ENCODE measurements at regions not wholly inside any gene's neighbourhood (a gene's known extent, or its start where the extent isn't known, plus 50 kb on each side); places are given as distances from the start of the nearest gene placed in this dataset.

DNA sequence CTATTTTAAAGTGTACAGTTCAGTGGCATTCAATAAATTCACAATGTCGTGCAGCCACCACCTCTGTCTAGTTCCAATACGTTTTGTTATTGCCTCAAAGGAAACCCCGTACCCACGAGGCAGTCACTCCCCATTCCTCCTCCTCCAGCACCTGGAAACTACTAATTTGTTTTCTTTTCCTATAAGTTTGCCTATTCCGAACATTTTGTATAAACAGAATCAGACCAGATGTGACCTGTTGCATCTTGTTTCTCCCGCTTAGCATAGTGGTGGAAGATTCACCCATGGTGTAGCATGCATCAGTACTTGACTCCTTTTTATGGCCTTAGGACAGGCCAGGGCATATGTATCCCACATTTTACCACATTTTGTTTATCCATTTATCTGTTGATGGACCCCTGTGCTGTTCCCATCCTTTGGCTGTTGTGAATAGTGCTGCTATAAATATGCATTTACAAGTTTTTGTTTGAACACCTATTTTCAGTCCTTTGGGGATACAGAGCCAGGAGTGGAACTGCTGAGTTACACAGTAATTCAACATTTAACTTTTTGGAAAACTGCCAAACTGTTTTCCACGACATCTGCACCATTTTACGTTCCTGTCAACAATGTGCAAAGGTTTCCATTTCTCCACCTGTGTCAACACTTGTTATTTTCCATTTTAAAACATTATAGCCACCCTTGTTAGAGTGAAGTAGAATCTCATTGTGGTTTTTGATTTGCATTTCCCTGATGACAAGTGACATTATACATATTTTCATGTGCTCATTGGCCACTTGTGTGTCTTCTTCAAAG, 57.8 kb upstream of the STX18 start:
- no peak for ATAC-seq
- WGBS, 2 donors: 69 to 77% methylated on average over 8 of the region's 8 CpGs
- Histone ChIP-seq H3K4me1 (no peaks in the 10 kb centered on the region), H3K36me3 (replicated peaks in 1 of 2; ENCODE audit: insufficient read depth in 1 of 2, low read depth in 2 of 2) (no peaks in the 10 kb centered on the region), H3K9me3 (no peaks in the 10 kb centered on the region), H3K4me3 (no peak overlapping the region), H3K27me3 (no peaks in the 10 kb centered on the region), H3K27ac (no peak overlapping the region)
- TF ChIP-seq POLR2A (IDR thresholded peaks at IDR 0.05): no peak
- TF ChIP-seq, protein P1, sequence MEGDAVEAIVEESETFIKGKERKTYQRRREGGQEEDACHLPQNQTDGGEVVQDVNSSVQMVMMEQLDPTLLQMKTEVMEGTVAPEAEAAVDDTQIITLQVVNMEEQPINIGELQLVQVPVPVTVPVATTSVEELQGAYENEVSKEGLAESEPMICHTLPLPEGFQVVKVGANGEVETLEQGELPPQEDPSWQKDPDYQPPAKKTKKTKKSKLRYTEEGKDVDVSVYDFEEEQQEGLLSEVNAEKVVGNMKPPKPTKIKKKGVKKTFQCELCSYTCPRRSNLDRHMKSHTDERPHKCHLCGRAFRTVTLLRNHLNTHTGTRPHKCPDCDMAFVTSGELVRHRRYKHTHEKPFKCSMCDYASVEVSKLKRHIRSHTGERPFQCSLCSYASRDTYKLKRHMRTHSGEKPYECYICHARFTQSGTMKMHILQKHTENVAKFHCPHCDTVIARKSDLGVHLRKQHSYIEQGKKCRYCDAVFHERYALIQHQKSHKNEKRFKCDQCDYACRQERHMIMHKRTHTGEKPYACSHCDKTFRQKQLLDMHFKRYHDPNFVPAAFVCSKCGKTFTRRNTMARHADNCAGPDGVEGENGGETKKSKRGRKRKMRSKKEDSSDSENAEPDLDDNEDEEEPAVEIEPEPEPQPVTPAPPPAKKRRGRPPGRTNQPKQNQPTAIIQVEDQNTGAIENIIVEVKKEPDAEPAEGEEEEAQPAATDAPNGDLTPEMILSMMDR (IDR thresholded peaks at IDR 0.05): no peak
- intact Hi-C loops (cut with DNase I): no loop called here
- no peak for DNase-seq

DNA sequence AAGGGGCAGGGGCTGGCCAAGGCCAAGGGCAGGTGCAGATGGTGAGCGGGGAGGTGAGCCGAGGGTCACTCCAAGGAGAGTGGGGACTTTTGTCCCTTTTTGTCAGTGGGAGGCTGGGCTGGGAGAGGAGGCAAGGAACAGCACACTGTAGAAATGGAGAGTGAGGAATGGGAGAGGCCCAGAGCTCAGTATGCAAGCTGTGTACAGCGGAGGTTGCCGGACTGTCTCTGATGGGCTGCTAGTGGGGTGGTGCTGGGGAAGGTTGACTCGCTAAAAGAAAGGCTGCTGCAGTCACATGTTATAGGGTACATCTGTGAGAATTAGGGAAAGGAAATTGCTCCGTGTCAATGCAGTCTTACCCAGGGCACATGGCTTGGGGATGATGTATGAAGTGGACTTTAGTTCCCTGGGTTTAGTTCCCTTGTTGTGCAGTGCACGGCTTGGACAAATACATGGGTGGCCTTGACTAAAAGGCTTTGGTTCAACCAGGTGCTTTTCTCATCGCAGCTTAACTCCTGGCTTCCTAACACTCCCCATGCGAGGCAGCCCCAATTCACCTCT, 57.1 kb upstream of the STX18 start:
- no peak for DNase-seq

DNA sequence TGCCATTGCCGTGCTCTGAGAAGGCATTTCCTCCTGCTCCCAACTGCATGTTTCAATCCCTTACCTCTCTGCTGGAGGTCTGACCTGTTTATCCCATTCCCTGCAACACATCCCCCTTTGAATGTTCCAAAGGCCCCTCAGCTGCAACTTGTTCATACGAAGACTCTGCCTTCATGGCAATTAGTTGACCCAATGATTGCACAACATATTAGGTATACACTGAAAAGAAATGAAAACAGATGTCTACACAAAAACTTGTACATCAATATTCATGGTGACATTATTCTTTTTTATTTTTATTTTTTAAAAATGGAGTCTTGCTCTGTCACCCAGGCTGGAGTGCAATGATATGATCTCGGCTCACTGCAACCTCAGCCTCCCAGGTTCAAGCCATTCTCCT, 54.9 kb upstream of the STX18 start:
- TF ChIP-seq, protein P1 (IDR thresholded peaks at IDR 0.05): no peak
- no peak for TF ChIP-seq POLR2A (IDR thresholded peaks at IDR 0.05)

More for the DNA sequence above, 57.1 kb upstream of the STX18 start:
- Histone ChIP-seq H3K36me3 (replicated peaks in 1 of 2; ENCODE audit: insufficient read depth in 1 of 2, low read depth in 2 of 2) (no peaks in the 10 kb centered on the region), H3K4me3 (no peak overlapping the region), H3K27me3 (no peaks in the 10 kb centered on the region), H3K27ac (no peak overlapping the region), H3K9me3 (no peaks in the 10 kb centered on the region), H3K4me1 (no peaks in the 10 kb centered on the region)
- intact Hi-C loops (cut with DNase I): no loop called here
- ATAC-seq: no peak
- WGBS, 2 donors: 81% methylated on average over 9 of the region's 9 CpGs
- no peak for TF ChIP-seq POLR2A (IDR thresholded peaks at IDR 0.05)

DNA sequence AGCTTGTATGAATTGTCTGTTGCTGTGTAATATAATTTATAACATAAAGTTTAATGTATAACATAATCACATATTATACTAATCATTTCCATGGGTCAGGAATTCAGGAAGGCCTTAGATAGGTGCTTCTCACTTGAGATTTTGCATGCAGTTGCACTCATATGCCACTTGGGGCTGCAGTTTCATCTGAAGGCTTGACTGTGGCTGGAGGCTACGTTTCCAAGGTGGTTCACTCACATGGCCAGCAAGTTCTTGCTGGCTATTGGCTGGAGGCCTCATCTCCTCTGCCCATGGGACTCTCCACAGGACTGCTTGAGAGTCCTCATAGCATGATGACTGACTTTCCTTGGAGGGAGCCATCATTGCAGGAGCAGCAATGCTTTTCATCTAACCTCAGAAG, 53.4 kb upstream of the STX18 start:
- H3K27ac ChIP-seq: no peak overlapping the region
- no peak overlapping the region for H3K4me3 ChIP-seq
- intact Hi-C loops (cut with DNase I): no loop called here
- no peak for TF ChIP-seq POLR2A (IDR thresholded peaks at IDR 0.05)
- TF ChIP-seq, protein P1 (IDR thresholded peaks at IDR 0.05): no peak
- H3K9me3 ChIP-seq: no peaks in the 10 kb centered on the region
- DNase-seq: no peak
- no peaks in the 10 kb centered on the region for H3K36me3 ChIP-seq (replicated peaks in 1 of 2; ENCODE audit: insufficient read depth in 1 of 2, low read depth in 2 of 2)
- H3K4me1 ChIP-seq: no peaks in the 10 kb centered on the region
- H3K27me3 ChIP-seq: no peaks in the 10 kb centered on the region
- no peak for ATAC-seq
- WGBS, 2 donors: 88 to 100% methylated on average over 1 of the region's 1 CpG

More for the DNA sequence above, 54.9 kb upstream of the STX18 start:
- Histone ChIP-seq H3K4me3 (no peak overlapping the region), H3K27me3 (no peaks in the 10 kb centered on the region), H3K9me3 (no peaks in the 10 kb centered on the region), H3K27ac (no peak overlapping the region), H3K36me3 (replicated peaks in 1 of 2; ENCODE audit: insufficient read depth in 1 of 2, low read depth in 2 of 2) (no peaks in the 10 kb centered on the region), H3K4me1 (no peaks in the 10 kb centered on the region)
- DNase-seq (no peak), ATAC-seq (no peak)
- WGBS, 2 donors: 90 to 96% methylated on average over 3 of the region's 3 CpGs
- intact Hi-C loops (cut with DNase I): no loop called here

DNA sequence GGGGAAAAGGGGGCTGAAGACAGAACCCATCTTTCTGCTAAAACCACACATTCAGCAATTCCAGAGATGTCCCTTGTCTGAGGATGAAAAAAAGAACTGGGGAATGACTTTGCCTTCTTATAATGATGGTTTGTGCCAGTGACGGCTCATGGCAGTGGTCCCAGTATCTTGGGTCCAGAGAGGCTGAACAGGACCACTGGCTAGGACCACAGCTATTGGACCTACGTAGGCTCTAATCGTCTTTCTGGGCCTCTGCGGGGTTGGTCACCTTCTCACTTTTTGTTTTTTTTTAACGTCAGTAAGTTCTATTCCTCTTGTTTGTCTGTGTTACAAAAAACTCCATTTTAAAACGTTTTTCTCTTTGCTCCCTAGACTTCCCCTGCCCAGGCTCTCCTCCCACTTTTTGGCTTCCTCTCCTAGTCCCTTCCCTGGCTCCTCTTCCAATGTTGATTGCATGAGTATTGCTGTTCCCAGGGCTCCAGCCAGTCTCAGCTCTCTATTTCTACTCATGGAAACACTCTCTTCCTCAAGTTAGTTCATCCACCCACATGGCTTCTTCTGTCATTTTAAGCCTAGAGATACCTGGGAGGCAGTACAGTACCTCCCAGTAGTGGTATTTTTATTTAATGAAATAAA, 52.6 kb upstream of the STX18 start:
- Histone ChIP-seq H3K4me1 (no peaks in the 10 kb centered on the region), H3K9me3 (no peaks in the 10 kb centered on the region), H3K27ac (no peak overlapping the region), H3K36me3 (replicated peaks in 1 of 2; ENCODE audit: insufficient read depth in 1 of 2, low read depth in 2 of 2) (no peaks in the 10 kb centered on the region), H3K4me3 (no peak overlapping the region), H3K27me3 (no peaks in the 10 kb centered on the region)
- TF ChIP-seq POLR2A (IDR thresholded peaks at IDR 0.05): no peak
- TF ChIP-seq, protein P1 (IDR thresholded peaks at IDR 0.05): no peak
- 80 to 82% methylated on average over 6 of the region's 6 CpGs for WGBS, 2 donors
- ATAC-seq (no peak), DNase-seq (no peak)
- intact Hi-C loops (cut with DNase I): no loop called here

All from body of pancreas (tissue), 4 donors.